ENCODE measurements at regions not wholly inside any gene's neighbourhood (a gene's known extent, or its start where the extent isn't known, plus 50 kb on each side); places are given as distances from the start of the nearest gene placed in this dataset.

DNA sequence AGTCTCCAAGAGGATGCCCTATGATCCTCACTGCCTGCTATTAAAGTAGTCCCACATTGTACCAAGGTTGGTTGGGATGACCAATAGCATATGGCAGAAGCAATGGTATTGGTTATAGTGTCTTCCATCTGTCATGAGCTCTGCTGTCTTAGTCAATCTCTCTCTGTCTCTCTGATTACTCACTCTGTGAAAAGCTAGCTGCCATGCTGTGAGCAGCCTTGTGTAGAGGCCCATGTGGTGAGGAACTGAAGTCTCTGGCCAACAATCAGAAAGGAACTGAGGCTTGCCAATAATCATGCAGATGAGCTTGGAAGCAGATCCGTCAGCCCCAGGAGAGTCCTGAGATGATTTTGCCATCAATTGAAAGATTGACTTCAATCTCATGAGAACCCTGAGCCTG lies 60.3 kb upstream of the CFAP161 start:
- TF ChIP-seq EZH2phosphoT487 (IDR thresholded peaks at IDR 0.05; ENCODE audit: insufficient read depth, low read depth) (no peak), EZH2 (IDR thresholded peaks at IDR 0.05; ENCODE audit: insufficient read depth, poor library complexity, severe bottlenecking) (no peak)

Data from GM23248 (cell line).